ENCODE measurements at regions not wholly inside any gene's neighbourhood (a gene's known extent, or its start where the extent isn't known, plus 50 kb on each side); places are given as distances from the start of the nearest gene placed in this dataset.

DNA sequence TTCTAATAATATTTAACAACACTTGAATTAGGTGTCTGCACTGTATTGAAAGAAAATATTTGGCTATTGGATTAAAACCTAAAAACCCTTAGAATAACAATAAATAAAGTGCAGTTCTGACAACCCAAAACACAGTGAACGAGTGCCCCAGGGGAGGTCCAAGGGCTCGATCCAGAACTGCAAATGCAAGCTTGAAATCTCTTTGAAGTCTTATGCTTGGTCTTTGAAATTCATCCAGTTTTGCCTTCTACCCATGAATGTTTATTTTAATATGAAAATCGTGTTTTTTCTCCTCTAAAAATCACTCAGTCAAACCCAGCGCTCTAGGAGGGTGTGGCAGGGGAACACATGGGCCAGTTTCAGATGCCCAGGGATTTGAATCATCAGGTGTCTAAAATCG, 119.5 kb downstream of the MTPAP start:
- H3K36me3 ChIP-seq (ENCODE audit: insufficient read depth, low read length) = no peaks in the 10 kb centered on the region
- H3K4me1 ChIP-seq (ENCODE audit: insufficient read depth, low read length) = no peaks in the 10 kb centered on the region
- CTCF ChIA-PET = no interaction called here
- Mint-ChIP-seq H3K27me3 (peaks cover 13% of the 10 kb centered on the region), H3K4me3 (no peak overlapping the region), H3K4me1 (ENCODE audit: low read depth) (no peaks in the 10 kb centered on the region), H3K9me3 (no peaks in the 10 kb centered on the region), H3K27ac (no peak overlapping the region), H3K36me3 (ENCODE audit: low read depth) (no peaks in the 10 kb centered on the region)
- POLR2A ChIA-PET = no interaction called here
- ATAC-seq (ENCODE audit: poor library complexity) = no peak
- no peaks in the 10 kb centered on the region for H3K9me3 ChIP-seq (ENCODE audit: control insufficient read depth in 1 of 2, insufficient read depth in 1 of 2, low read length in 2 of 2)
- no peaks in the 10 kb centered on the region for H3K27me3 ChIP-seq (ENCODE audit: control insufficient read depth in 1 of 2, insufficient read depth in 2 of 2, low read length in 2 of 2)
- no peak overlapping the region for H3K27ac ChIP-seq (ENCODE audit: low read depth in 1 of 2, low read length in 2 of 2)
- intact Hi-C loops (cut with DNase I, micrococcal nuclease) = no loop called here
- TF ChIP-seq, protein P1, sequence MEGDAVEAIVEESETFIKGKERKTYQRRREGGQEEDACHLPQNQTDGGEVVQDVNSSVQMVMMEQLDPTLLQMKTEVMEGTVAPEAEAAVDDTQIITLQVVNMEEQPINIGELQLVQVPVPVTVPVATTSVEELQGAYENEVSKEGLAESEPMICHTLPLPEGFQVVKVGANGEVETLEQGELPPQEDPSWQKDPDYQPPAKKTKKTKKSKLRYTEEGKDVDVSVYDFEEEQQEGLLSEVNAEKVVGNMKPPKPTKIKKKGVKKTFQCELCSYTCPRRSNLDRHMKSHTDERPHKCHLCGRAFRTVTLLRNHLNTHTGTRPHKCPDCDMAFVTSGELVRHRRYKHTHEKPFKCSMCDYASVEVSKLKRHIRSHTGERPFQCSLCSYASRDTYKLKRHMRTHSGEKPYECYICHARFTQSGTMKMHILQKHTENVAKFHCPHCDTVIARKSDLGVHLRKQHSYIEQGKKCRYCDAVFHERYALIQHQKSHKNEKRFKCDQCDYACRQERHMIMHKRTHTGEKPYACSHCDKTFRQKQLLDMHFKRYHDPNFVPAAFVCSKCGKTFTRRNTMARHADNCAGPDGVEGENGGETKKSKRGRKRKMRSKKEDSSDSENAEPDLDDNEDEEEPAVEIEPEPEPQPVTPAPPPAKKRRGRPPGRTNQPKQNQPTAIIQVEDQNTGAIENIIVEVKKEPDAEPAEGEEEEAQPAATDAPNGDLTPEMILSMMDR (IDR thresholded peaks at IDR 0.05) = no peak
- H3K4me3 ChIP-seq (ENCODE audit: low read length) = no peak overlapping the region
- DNase-seq = no peak

DNA sequence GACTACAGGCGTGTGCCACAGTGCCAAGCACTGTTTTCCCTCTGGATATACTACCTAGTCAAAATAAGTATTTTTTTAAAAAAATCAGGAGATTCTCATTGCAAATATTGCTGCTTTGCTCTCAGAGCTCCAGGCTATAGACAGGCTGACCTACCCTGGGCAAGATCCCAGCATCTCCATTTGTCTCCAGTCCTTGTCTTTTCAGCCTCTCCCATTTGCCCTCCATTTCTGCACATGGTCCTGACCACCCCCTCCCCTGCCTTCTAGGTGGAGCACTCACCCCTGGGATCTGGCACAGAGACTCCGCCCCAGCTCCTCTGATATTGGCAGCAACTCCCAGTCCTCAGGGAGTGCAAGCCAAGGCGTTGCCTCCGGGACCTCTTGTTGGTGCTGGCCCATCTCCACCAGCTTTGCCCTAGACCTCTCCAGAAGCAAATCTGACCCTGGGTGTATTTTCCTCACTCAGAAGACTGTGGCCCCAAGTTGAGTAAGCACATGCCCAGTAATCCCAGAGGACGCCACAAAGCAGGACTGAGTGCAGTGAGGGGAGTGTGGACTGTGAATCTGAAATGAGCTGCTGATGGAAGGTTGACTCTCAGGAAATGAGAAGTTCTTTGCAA, 120.6 kb downstream of the MTPAP start:
- Mint-ChIP-seq H3K36me3 (ENCODE audit: low read depth) (no peaks in the 10 kb centered on the region), H3K27ac (no peak overlapping the region), H3K27me3 (peaks cover 19% of the 10 kb centered on the region), H3K9me3 (no peaks in the 10 kb centered on the region), H3K4me1 (ENCODE audit: low read depth) (no peaks in the 10 kb centered on the region), H3K4me3 (no peak overlapping the region)
- no peaks in the 10 kb centered on the region for H3K4me1 ChIP-seq (ENCODE audit: insufficient read depth, low read length)
- no peaks in the 10 kb centered on the region for H3K9me3 ChIP-seq (ENCODE audit: control insufficient read depth in 1 of 2, insufficient read depth in 1 of 2, low read length in 2 of 2)
- DNase-seq (no peak), ATAC-seq (ENCODE audit: poor library complexity) (no peak)
- H3K27me3 ChIP-seq (ENCODE audit: control insufficient read depth in 1 of 2, insufficient read depth in 2 of 2, low read length in 2 of 2) = no peaks in the 10 kb centered on the region
- ChIA-PET CTCF (no interaction called here), POLR2A (interaction anchor here (1.0 kb wide), 1 partner anchor 10 kb away, joined by 5 read pairs; no protein-coding TSS in a partner anchor)
- intact Hi-C loops (cut with DNase I, micrococcal nuclease) = no loop called here
- H3K36me3 ChIP-seq (ENCODE audit: insufficient read depth, low read length) = no peaks in the 10 kb centered on the region
- TF ChIP-seq, protein P1 (IDR thresholded peaks at IDR 0.05) = no peak
- H3K4me3 ChIP-seq (ENCODE audit: low read length) = no peak overlapping the region
- no peak overlapping the region for H3K27ac ChIP-seq (ENCODE audit: low read depth in 1 of 2, low read length in 2 of 2)

DNA sequence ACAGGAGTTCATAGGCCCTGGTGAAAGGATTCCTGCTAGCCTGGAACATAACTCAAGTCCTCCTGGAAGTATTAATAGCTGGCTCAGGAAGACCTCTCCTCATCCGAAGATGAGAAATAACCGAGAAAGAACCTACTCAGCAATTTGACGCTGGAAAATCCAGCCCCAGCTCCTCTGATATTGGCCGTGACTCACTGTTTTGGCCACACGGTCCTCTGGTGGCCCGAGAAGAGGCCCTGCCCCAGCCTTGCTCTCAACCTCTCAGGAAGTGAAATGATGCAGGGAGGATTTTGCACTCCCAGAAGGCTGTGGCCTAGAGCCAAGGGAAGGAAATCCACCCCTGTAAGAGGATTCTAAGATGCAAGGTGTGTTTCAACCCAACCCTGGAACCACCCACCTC, 121.6 kb downstream of the MTPAP start:
- Histone ChIP-seq H3K4me3 (ENCODE audit: low read length) (no peak overlapping the region), H3K9me3 (ENCODE audit: control insufficient read depth in 1 of 2, insufficient read depth in 1 of 2, low read length in 2 of 2) (no peaks in the 10 kb centered on the region), H3K27ac (ENCODE audit: low read depth in 1 of 2, low read length in 2 of 2) (no peak overlapping the region), H3K4me1 (ENCODE audit: insufficient read depth, low read length) (no peaks in the 10 kb centered on the region), H3K36me3 (ENCODE audit: insufficient read depth, low read length) (no peaks in the 10 kb centered on the region), H3K27me3 (ENCODE audit: control insufficient read depth in 1 of 2, insufficient read depth in 2 of 2, low read length in 2 of 2) (no peaks in the 10 kb centered on the region)
- Mint-ChIP-seq H3K27ac (no peak overlapping the region), H3K27me3 (peaks cover 18% of the 10 kb centered on the region), H3K36me3 (ENCODE audit: low read depth) (no peaks in the 10 kb centered on the region), H3K4me3 (no peak overlapping the region), H3K9me3 (no peaks in the 10 kb centered on the region), H3K4me1 (ENCODE audit: low read depth) (no peaks in the 10 kb centered on the region)
- TF ChIP-seq, protein P1 (IDR thresholded peaks at IDR 0.05) = no peak
- ChIA-PET CTCF (no interaction called here), POLR2A (interaction anchor here (1.0 kb wide), 1 partner anchor 11 kb away, joined by 5 read pairs; no protein-coding TSS in a partner anchor)
- intact Hi-C loops (cut with DNase I, micrococcal nuclease) = no loop called here
- ATAC-seq (ENCODE audit: poor library complexity) = no peak
- no peak for DNase-seq

Data from CD4-positive, alpha-beta T cell (primary cell).